Stimulated activated CD4-positive, alpha-beta T cell treated with anti-CD3 and anti-CD28 coated beads, Interleukin-15, amount 100 ng/mL, for 1 hour (primary cell): ENCODE measurements at regions not wholly inside any gene's neighbourhood (a gene's known extent, or its start where the extent isn't known, plus 50 kb on each side); places are given as distances from the start of the nearest gene placed in this dataset.

Source experiments
- DNase-seq, 2 donors: peaks; one replicate each; pipeline ENCODE4 v3.0.0-alpha.2; 2020; ENCODE audit warnings: low read depth in 1 of 2, low spot score in 1 of 2

DNA sequence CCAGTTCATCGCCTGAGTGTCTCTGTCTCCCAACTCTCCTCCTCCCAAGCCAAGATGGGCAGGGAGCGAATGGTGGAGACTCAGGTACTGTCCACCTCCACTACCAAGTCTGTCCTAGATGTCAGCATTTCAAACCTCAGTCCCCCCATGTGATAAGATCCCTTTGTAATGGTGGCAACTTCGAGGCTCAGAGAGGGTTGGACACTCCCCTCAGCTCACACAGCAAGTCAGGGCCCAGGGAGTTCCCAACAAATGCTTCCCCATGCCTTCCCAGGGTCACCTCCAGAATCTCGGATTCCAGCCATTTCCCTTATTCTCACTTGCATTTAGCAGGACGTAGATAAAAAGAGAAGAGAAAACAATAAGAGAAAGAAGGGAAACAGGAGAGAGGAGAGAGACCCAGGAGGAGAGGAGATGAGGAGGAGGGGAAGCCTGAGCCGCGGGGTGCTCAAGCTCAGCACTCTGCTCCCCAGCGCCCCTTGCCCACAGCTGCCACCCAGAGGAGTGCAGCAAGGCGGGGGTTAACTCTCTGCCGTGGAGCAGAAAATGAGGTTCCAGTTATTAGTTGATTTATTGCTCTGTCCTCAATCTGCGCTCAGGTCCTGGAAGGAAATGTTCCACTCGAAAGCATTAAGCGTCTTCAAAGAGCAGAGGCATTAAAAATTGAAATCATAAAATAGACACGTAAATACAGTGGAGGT, 84.1 kb upstream of the LINGO1 start:
- no peak for DNase-seq

DNA sequence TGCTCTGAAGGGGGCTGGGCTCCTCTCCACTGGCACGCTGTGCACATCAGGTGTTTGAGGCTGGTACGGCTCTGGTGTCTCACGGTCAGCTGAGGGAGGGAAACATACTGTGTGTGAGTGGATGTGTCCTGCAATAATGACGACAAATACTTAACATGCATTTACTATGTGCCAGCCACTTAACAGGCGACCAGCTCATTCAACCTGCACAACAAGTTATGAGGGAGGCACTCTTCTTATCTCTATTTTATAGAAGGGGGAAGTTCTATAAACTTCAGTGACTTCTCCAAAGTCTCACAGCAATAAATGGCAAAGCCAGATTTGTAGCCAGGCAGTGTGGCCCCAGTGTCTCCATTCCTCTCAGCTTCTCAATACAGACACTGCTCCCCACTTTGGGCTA, 83.1 kb upstream of the LINGO1 start:
- DNase-seq: no peak

DNA sequence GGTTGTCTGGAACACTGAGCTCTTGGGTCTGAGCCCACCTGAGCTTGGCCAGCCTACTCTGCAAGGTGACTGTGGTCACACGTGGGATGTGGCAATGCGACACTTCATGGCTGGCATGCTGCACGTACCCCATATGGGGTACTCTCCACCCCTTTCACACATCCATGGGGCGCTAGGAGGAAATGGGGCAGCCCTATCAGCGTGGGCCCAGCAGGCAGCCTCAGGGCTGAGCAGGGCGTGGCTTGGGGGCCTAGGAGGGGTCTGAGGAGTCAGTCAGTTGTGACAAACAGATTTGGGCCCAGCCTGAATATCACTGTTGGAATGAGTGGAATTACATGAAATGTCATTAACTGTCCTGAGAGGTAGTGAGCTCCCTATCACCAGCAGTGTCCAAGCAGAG, 82.3 kb upstream of the LINGO1 start:
- DNase-seq: no peak

DNA sequence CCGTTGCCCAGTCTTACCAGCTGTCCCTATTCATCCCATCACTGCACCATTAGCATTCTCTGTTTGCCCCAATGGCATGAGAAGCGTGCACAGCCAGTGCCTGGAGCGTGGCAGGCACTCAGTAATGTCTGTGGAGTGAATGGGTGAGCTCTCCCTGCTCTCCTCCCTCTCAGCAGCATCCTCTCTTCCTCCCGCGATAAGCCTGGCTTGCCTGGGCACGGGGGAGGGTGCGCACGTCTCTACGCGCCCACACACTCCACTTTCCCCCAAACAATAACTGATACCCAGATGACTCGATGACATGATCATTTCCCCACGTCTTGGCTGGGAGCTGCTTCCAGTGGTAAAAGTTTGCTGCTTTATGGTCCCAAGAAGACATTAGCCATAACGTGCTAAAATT, 81.8 kb upstream of the LINGO1 start:
- no peak for DNase-seq

DNA sequence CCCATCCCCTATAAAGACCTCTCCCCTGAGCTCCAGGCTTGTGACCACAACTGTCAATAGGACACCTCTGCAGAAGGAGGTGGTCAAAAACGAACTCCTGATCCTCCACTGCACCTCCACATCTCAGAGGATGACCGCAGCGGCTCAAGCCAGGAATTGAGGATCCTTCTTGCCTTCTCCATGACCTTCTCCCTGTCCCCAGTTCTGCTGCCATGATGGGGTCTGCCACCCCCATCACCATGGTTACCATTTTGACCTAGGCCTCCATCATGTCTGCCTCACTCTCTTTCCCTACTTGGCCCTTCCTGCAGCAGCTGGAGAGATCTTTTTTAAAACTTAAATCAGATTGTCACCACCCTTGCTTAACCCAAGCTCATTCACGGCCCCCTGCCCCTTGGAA, 81.3 kb upstream of the LINGO1 start:
- DNase-seq: no peak

DNA sequence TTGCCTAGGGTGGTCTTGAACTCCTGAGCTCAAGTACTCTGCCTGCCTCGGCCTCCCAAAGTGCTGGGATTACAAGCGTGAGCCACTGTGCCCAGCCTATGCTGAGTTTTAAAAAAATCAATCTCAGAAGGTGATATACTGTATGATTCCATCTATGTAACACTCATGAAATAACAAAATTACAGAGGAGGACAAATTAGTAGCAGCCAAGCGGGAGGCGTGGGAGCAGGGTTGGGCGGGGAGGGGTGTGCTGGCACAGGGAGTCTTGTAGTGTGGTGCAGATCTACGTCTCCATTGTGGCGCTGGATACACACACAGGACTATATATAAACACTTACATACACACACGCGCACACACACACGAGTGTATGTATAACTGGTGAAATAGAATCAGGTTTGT, 80.6 kb upstream of the LINGO1 start:
- no peak for DNase-seq

DNA sequence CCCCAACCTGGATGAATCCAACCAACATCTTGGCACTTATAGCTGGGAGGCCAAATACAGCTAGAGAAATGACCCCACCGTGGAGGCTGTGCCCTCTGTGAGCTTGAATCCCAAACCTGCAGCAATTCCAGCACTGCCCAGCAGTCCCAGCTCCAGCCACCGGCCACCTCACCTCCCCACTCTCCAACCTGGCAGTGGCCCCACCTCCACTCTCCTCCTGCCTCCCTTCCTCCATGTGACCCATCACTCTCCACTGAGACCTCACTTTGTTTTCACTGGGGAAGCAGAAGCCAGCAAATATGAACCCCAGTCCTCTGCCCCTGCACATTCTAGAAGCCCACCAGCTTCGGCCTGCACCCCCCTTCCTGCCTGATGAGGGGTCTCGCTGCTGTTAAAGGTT, 79.7 kb upstream of the LINGO1 start:
- no peak for DNase-seq

DNA sequence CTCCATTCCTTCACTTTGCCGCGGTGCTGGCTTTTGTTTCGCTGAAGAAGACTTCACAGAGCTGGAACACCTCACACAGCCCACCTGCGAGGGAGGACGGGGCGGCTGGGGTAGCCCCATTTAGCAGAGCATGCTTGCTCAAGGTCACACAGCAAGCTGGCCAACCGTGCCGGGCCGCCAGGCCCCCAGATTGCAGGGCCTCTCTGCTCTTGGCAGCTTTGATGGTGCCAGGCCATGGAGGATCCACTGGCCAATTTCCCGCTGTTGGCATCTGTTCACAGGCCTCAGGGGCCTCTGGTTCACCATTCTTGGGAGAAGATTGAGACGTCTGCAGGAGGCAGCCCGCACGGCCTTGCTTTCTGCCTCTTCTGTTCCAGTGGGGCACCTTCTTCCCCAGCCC, 77.9 kb upstream of the LINGO1 start:
- DNase-seq: no peak

DNA sequence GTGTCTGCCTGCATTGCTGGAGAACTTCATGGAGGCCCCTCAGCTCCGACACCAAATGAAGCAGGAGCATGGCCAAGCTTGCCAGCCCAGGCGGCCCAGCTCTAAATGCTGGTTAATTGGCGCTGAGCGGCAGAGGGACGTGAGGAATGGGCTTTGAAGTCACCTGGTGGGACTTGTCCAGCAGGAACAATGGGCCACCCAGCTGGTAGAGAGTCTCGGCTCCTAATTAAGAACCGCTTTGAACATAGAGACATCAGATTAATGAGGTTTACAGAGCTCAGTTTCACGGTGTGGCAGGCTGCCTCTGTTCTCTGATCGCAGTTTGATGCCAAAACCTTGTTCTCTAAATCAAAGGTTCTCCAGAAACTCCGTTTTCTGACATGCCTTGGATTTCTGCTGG, 77.5 kb upstream of the LINGO1 start:
- DNase-seq: no peak

DNA sequence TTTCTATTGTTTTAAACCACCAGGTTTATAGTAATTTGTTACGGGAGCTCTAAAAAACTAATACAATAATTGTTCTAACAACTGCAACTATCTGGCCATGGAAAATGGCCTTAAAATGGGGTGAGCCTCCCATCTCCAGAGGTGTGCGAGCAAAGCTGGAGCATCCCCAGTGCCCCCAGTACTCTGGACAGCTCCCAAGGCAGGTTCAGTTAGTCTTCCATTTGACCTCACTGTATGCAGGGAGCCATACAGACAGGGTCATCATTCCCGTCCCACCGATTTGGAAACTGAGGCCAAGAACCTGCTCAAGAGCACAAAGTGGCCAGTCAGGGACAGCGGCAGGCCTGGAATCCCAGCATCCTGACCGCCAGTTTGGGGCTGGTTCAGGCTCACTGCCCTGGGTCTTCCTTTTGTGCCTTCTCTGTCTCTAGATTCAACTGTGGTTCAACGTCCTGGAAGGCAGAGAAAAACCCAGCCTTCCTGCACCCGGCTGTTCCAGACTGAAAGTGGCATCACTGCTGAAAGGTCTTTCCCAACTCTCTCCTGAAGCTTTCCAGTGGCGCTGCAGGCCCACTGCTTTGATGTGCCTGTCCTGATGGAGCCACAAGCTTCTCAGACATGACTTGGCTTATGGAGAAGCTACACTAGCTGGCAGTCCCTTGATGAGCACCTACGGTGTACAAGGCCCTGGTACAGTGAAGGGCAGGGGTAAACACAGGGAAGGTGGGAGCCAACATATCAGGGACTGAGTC, 76.6 kb upstream of the LINGO1 start:
- DNase-seq: no peak

DNA sequence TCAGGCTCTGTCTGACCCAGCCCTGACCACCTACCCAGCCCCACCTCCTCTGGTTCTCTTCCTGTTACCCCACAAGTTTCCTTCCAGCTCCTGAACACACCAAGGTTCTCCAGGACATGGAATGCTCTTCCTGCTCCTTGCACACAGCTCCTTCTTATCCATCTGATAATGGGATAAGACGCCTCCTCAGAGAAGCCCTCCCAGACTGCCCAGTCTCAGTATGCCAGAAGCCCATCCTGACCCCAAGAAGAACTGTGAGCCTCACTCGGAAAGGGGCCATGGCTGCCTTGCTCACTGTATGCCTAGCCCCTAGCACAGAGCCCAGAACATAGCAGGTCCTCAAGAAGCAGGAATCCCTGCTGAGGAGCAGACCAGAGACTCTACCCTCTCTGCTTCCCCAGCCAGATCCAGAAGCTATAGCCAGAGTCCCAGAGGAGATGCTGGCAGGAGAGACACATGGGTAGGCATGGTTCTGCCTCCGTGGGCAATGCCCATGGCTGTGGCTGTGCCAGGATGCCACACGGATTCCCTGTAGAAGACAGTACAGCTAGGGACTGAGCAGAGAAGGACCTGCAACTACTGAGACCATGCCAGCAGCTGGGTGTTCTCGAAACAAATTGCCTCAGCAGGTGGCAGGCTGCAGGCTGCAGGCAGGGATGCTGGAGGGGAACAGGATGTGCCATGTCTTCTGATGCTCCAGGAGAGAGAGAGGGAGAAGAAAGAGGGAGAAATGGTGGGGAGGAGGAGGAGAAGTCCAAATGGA, 74.0 kb upstream of the LINGO1 start:
- DNase-seq: no peak

DNA sequence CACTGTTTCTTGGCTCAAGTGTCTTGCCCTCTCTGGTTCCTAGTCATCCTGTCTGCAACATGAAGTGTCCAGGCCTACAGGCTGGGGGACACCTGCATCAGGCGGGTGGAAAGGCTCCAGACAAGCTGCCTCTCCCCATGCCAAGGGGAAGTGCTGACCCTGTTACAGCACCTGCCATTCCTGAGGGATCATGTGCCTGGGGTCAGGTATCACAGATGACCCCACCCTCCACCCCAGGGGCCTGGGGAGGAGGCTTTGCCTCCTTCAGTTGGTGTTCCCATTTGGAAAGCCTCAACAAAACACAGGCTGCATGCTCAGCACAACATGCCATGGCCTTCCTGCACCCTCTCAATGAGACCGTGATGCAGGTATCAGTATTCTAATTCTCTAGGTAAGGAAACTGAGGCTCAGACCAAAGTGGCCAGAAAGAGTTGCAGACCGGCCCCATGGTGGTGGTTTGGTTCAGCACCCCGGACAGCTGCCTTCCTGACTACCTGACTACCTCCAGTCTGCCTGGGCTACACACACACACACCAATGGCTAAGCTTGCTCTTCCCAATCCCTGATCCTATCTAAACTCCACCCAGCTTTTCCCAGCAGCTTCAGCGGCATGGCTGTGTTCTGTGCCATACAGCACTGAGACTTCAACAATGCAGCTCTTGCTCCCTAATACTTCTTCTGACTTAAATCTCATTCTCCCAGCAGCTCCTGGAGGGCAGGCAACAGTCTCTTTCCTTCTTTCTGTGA, 69.7 kb upstream of the LINGO1 start:
- no peak for DNase-seq

DNA sequence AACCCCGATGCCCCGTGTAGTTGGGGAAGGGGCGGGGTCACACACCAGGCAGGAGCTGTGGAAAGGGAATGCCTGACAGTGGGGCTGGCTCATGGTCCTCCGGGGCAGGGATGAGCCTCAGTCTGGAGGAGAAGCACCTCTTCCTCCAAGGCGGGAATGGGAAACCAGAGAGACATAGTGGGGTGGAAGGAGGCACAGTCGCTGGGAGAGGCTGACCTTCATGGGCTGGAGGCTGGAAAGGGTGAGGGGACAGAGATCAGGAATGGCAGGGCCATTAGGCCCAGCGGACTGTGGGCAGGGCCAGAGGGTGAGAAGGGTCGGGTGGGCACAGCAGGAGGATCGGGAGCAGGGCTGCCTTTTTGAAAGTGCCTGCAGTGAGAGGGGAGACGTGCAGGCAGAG, 65.8 kb upstream of the LINGO1 start:
- no peak for DNase-seq

DNA sequence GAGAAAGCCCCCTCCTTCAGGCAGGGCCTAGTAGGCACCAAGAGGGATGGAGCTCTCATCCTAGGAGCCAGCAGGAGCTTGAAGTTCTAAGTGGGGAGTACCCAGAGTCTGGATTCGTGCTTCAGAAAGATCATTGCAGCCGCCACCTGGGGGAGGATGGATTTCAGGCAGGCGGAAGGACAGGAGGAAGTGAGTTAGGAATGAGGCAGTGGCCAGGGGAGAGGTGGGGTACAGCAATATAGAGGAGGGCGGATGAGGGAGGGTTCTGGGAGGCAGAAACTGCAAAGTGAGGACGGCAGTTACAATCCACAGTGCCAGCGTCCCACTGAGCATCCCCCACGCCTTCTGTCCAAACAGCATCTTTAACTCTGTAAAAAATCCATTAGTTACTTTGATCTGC, 65.2 kb upstream of the LINGO1 start:
- DNase-seq: no peak

DNA sequence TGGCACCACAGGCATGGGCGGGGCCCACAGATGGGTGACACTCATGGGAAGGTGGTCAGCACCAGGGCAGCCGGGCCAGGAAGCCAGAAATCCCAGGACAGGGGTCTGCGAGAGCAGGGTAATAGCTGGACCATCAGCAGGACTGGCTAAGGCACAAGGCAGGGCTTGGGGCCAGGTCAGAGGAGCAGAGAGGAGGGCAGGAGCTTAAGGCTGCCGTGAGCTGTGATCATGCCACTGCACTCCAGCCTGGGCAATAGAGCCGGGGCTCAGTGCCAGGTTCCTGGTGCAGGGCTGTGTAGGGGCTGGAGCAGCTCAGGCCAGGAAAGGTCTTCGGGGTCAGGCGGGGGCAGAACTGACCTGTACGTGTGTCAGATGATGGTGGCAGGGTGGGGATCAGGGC, 64.2 kb upstream of the LINGO1 start:
- DNase-seq: no peak

DNA sequence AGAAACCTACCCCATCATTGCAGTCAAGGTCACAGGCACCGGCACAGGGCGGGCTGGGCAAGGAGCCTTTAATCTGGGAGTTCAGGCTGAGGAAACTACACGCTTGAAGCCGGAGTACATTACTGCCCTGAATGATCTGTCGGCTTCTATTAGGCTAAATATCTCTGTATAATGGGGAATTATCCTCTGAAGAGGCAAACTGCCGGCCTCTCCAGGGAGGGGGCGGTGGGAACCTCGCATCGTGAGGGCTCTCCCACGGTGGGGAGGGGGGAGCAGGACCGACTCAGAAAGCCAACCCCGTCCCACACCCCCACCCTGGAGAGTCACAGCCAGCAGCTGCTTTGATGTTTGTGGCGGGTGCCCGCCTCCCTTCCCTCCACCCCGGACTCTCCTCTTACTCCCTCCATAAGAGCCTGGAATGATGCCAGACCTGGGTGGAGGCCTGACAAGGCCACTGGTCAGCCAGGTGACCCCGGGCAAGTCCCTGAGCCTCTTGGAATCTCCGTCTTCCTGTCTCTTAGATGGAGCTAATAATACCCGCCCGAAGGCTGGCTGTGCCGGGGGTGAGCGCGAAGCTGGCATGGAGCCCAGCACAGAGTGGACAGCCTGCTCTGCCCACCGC, 63.4 kb upstream of the LINGO1 start:
- no peak for DNase-seq

DNA sequence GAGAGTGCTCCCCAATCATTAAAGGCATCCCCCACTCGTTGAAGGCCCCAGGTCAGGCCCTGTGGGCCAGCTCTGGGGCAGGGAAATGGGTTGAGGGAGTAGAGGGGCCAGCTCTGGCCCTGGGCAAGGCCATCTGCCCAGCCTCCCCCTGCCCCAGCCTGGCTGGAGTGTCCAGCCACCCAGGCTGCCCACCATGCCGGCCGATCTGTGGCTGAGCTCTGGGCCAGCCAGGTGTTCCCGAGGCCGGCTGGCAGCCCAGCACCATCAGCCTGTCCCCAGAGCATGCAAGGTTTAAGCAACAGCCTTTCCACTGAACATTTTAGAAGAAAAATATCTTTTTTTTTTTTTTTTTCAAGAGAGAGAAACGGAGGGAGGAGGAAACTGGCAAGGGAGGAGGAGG, 62.8 kb upstream of the LINGO1 start:
- no peak for DNase-seq

DNA sequence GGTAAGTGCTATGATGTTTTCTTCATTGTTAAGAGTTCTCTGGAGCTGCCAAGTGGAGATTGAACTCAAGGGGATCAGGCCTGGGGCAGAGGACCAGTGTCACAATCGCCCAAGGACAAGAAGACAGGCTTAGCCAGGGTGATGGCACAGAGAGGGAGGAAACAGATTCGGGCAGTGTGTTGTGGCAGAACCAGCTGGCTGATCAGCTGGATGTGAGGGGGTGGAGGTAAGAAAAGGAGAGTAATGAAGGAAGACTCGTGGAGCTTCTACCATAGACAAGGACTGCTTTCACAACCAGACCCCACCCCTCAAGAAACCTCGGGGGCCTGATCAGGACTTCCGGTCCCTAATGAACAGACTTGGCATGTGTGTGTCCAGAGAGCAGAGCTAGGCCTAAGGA, 60.9 kb upstream of the LINGO1 start:
- no peak for DNase-seq

DNA sequence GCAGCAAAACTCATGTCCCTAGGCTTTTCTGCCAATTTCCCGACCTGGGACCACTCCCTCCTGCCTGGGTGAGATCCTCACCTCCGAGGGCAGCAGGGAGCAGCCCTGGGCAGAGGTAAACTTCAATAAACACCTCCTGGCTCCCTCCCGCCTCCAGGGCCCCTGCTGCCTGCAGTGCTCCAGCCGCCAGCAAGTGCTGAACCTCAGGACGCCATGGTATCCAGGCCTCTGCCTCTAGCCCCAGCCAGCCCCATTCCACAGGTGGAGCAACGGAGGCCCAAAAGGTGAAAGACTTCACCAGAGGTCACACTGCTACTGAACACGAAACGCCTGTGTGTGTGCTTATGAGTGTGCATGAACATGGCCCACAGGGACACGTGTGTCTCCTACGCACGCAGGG, 59.9 kb upstream of the LINGO1 start:
- no peak for DNase-seq

DNA sequence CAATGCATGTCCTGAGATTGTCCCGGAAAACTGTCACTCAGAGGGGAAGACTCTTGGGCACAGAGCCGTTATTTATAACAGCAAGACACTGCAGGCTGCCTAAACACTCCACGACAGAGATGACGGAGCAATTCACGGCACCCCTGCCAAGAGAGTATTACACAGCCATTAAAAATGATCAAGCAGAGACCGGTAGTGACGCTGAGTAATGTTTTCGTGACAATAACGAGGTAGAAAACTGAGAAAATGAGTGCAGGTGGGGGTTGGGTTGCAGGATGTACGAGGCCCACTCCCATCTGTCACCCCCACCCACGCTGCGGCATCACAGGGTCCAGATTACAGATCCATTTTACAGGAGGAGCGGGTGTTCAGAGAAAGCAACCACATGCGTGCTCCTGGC, 58.9 kb upstream of the LINGO1 start:
- no peak for DNase-seq

DNA sequence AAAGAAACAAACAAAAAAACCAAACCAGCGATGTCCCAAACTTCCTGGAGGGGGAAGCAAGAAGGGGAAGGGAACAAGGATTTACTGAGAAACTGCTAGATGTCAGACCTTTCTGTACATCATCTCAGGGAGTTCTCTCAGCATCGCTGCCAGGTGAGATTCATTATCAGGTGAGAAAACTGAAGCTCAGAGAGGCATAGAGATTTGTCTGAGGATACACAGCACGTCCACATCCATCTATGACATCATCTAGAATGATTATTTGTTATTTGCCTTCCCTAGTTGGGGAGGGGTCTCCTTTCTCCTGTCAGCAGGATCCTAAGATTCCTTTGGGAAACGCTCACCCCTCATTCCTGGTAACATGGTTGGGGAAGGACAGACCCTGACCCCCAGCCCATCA, 57.1 kb upstream of the LINGO1 start:
- no peak for DNase-seq
